Body of pancreas (tissue), 4 donors: ENCODE measurements at regions not wholly inside any gene's neighbourhood (a gene's known extent, or its start where the extent isn't known, plus 50 kb on each side); places are given as distances from the start of the nearest gene placed in this dataset.

ENCODE experiments used
- ATAC-seq: fragments of 150-250 bp; one replicate; pipeline ENCODE4 v1.9.1; 2016
- DNase-seq, 4 donors: peaks; one replicate each; pipeline ENCODE4 v3.0.0-alpha.2; 2019
- H3K27ac ChIP-seq, 4 donors: fragments of 200-600 bp; sonication (generic); 1 replicate in 3 of 4; 2 replicates in 1 of 4; pipeline versions ENCODE4 v1.5.1 to v1.6.1; 2016 to 2019; ENCODE audit warnings: mild to moderate bottlenecking in 1 of 4, mixed read lengths in 1 of 4, moderate library complexity in 1 of 4
- H3K27me3 ChIP-seq, 2 donors: fragments of 200-600 bp; sonication (generic); one replicate each; pipeline ENCODE4 v1.6.0; 2016; ENCODE audit warnings: mild to moderate bottlenecking in 1 of 2
- H3K36me3 ChIP-seq, 2 donors: fragments of 200-600 bp; sonication (generic); replicated peaks in 1 of 2; 2 replicates each; pipeline ENCODE4 v1.5.1; 2016; ENCODE audit warnings: low read depth in 2 of 2; ENCODE audit not compliant: insufficient read depth in 1 of 2
- H3K4me1 ChIP-seq: fragments of 200-600 bp; sonication (generic); one replicate; pipeline ENCODE4 v1.6.0; 2016
- H3K4me3 ChIP-seq, 2 donors: fragments of 200-600 bp; sonication (generic); 1 replicate in 1 of 2; 2 replicates in 1 of 2; pipeline ENCODE4 v1.5.1; 2016 to 2019
- H3K9me3 ChIP-seq, 3 donors: fragments of 200-600 bp; sonication (generic); 1 replicate in 2 of 3; 2 replicates in 1 of 3; pipeline ENCODE4 v1.5.1; 2016
- CTCF ChIP-seq, 7 experiments: fragments of 450-650 bp in 4 of 7; fragments of 200-600 bp in 3 of 7; sonication (generic) in 3 of 7; IDR thresholded peaks; one replicate each; pipeline ENCODE4 v1.5.1; 2016 to 2019; ENCODE audit warnings: antibody characterized with exemption in 7 of 7
- POLR2A ChIP-seq, 3 donors: fragments of 450-650 bp; IDR thresholded peaks; one replicate each; pipeline ENCODE4 v1.6.1; 2016; ENCODE audit warnings: antibody characterized with exemption in 3 of 3, mild to moderate bottlenecking in 2 of 3
- WGBS, 2 donors: methylation state at CpG; one replicate each; pipeline ENCODE4 v1.1.5; 2017; 5-methylcytosine and 5-hydroxymethylcytosine counted together
- intact Hi-C: fragments of 100-400 bp; cut with DNase I; formaldehyde crosslinking; loops from one replicate; pipeline ENCODE4 v1.15.1; 2023

DNA sequence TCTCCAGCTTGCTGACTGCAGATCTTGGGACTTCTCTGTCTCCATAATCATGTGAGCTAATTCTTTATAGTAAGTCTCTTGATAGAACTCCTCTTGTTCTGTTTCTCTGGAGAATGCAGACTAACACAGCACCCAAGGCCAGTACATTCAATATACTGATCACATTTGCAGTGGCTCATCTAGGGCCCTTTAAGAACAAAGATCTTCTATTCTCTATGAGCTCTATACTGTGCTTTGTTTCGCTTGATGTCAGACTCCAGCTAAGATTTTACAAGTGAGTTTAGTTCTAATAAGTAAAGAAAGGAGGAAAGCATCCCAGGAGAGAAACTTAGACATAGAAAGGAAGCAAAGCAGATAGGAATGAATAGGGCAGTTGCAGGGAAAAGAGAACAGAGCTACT, 69.3 kb upstream of the TMPO start:
- Histone ChIP-seq H3K36me3 (no peaks in the 10 kb centered on the region), H3K4me1 (peaks cover 12% of the 10 kb centered on the region), H3K27me3 (no peaks in the 10 kb centered on the region), H3K27ac (peak overlapping the region in 1 of 4 donors; percentile 11), H3K9me3 (no peaks in the 10 kb centered on the region), H3K4me3 (no peak overlapping the region)
- intact Hi-C loops = no loop called here
- ATAC-seq (no peak), DNase-seq (no peak)
- no peak for TF ChIP-seq POLR2A (IDR thresholded peaks at IDR 0.05)
- no peak for TF ChIP-seq CTCF (IDR thresholded peaks at IDR 0.05)
- WGBS, 2 donors = 61 to 77% methylated on average over 1 of the region's 1 CpG

DNA sequence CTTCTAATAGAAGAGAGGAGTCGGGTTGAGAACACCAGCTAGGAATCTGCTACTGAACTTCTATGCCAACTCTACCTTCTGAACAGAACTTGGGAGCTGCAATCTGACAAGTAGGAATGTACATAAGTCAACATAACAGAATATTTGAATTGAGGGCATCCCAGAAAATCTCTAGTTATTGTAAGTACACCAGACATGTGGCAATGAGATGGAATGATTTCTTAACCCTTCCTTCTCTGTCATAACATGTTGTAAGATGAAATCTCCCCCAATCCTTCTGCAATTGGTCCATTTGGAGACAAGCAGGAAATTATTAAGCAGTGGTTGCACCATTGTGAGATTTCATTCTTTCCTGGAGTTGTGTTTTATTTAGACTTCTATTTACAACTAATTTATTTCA, 68.7 kb upstream of the TMPO start:
- Histone ChIP-seq H3K36me3 (no peaks in the 10 kb centered on the region), H3K27me3 (no peaks in the 10 kb centered on the region), H3K4me3 (no peak overlapping the region), H3K4me1 (peaks cover 10% of the 10 kb centered on the region), H3K9me3 (no peaks in the 10 kb centered on the region), H3K27ac (peak overlapping the region in 1 of 4 donors; percentile 11)
- intact Hi-C loops = no loop called here
- DNase-seq (no peak), ATAC-seq (no peak)
- WGBS, 2 donors = 19 to 23% methylated on average over 1 of the region's 1 CpG
- TF ChIP-seq CTCF (IDR thresholded peaks at IDR 0.05) = no peak
- no peak for TF ChIP-seq POLR2A (IDR thresholded peaks at IDR 0.05)

DNA sequence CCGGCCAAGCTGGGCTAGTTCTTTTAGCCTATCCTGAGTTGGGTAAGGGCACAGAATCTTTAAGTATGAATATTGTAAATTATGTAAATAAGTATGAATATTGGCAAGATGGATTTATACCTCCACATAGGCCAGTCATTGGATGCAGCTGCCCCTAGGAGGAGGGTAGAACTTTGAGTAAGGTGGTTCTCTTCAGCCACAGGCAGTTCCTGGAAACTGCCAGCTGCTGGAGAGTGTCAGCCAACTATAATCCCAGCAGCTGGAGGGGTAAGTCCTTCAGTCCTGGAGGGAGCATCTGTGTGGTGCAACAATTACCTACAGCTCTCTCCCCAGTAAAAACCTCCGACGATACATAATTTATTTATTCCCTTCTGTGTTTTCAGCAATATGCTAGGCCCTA, 65.8 kb upstream of the TMPO start:
- peaks cover 12% of the 10 kb centered on the region for H3K4me1 ChIP-seq
- TF ChIP-seq CTCF (IDR thresholded peaks at IDR 0.05) (no peak), POLR2A (IDR thresholded peaks at IDR 0.05) (no peak)
- H3K4me3 ChIP-seq = no peak overlapping the region
- 96 to 100% methylated on average over 3 of the region's 3 CpGs for WGBS, 2 donors
- H3K9me3 ChIP-seq = no peaks in the 10 kb centered on the region
- no peaks in the 10 kb centered on the region for H3K27me3 ChIP-seq
- intact Hi-C loops = no loop called here
- no peak for DNase-seq
- ATAC-seq = no peak
- H3K36me3 ChIP-seq = no peaks in the 10 kb centered on the region
- no peak overlapping the region for H3K27ac ChIP-seq

GRCh38 chr12:98453070-98453469, 62.3 kb upstream of the TMPO start:
- WGBS, 2 donors = 82 to 91% methylated on average over 4 of the region's 4 CpGs
- no peak for ATAC-seq
- Histone ChIP-seq H3K27me3 (no peaks in the 10 kb centered on the region), H3K4me1 (peaks cover 25% of the 10 kb centered on the region), H3K4me3 (no peak overlapping the region), H3K36me3 (no peaks in the 10 kb centered on the region), H3K27ac (no peak overlapping the region), H3K9me3 (no peaks in the 10 kb centered on the region)
- intact Hi-C loops = no loop called here
- no peak for TF ChIP-seq CTCF (IDR thresholded peaks at IDR 0.05)
- TF ChIP-seq POLR2A (IDR thresholded peaks at IDR 0.05) = no peak
- DNase-seq = no peak

- no peaks in the 10 kb centered on the region for H3K27me3 ChIP-seq
- TF ChIP-seq POLR2A (IDR thresholded peaks at IDR 0.05) (no peak), CTCF (IDR thresholded peaks at IDR 0.05) (no peak)
- H3K4me3 ChIP-seq = no peak overlapping the region
- ATAC-seq (no peak), DNase-seq (no peak)
- peaks cover 25% of the 10 kb centered on the region for H3K4me1 ChIP-seq
- H3K36me3 ChIP-seq = no peaks in the 10 kb centered on the region
- no peak overlapping the region for H3K27ac ChIP-seq
- intact Hi-C loops = no loop called here
- no peaks in the 10 kb centered on the region for H3K9me3 ChIP-seq
- 85 to 95% methylated on average over 2 of the region's 2 CpGs for WGBS, 2 donors
These were observed 61.9 kb upstream of the TMPO start for GRCh38 chr12:98453492-98453891.
